ENCODE measurements at regions not wholly inside any gene's neighbourhood (a gene's known extent, or its start where the extent isn't known, plus 50 kb on each side); places are given as distances from the start of the nearest gene placed in this dataset.
"Not testable (repeated sequence)": the region's sequence is repeated elsewhere in the genome, so short reads cannot be mapped to it uniquely, and the experiment has no call there.

GRCh38 chr16:86844695-86845094 is 266.3 kb downstream of the FOXL1 start:
- DNase-seq = no peak

GRCh38 chr16:86846136-86846535 is 267.8 kb downstream of the FOXL1 start:
- DNase-seq = no peak

- no peak for DNase-seq
Measured at GRCh38 chr16:86848821-86849220, 270.5 kb downstream of the FOXL1 start.

- no peak for DNase-seq
Measured at GRCh38 chr16:86850670-86851069, 272.3 kb downstream of the FOXL1 start.

- no peak for DNase-seq
Measured at GRCh38 chr16:86852135-86852534, 273.8 kb downstream of the FOXL1 start.

GRCh38 chr16:86854058-86854621 is 275.8 kb downstream of the FOXL1 start:
- DNase-seq = no peak

GRCh38 chr16:86854626-86855294 is 276.4 kb downstream of the FOXL1 start:
- no peak for DNase-seq

- no peak for DNase-seq
Measured at GRCh38 chr16:86856946-86857586, 278.7 kb downstream of the FOXL1 start.

GRCh38 chr16:86857807-86858206 is 279.5 kb downstream of the FOXL1 start:
- DNase-seq = no peak

GRCh38 chr16:86858501-86858900 is 280.2 kb downstream of the FOXL1 start:
- DNase-seq = no peak

GRCh38 chr16:86861270-86861858 is 283.0 kb downstream of the FOXL1 start:
- DNase-seq = not testable (repeated sequence)

- DNase-seq = no peak
Measured at GRCh38 chr16:86862595-86863280, 284.4 kb downstream of the FOXL1 start.

GRCh38 chr16:86863609-86864008 is 285.3 kb downstream of the FOXL1 start:
- no peak for DNase-seq

- DNase-seq = no peak
Measured at GRCh38 chr16:86864586-86864985, 286.2 kb downstream of the FOXL1 start.

- no peak for DNase-seq
Measured at GRCh38 chr16:86865851-86866662, 287.7 kb downstream of the FOXL1 start.

- no peak for DNase-seq
Measured at GRCh38 chr16:86866986-86867722, 288.8 kb downstream of the FOXL1 start.

- DNase-seq = no peak
Measured at GRCh38 chr16:86868070-86868469, 289.7 kb downstream of the FOXL1 start.

GRCh38 chr16:86868786-86869185 is 290.4 kb downstream of the FOXL1 start:
- no peak for DNase-seq

GRCh38 chr16:86869288-86870022 is 291.1 kb downstream of the FOXL1 start:
- no peak for DNase-seq

GRCh38 chr16:86870380-86870779 is 292.0 kb downstream of the FOXL1 start:
- no peak for DNase-seq

- DNase-seq = no peak
Measured at GRCh38 chr16:86872131-86872530, 293.8 kb downstream of the FOXL1 start.

Measured in GF-D8 (cell line).